ENCODE measurements at regions not wholly inside any gene's neighbourhood (a gene's known extent, or its start where the extent isn't known, plus 50 kb on each side); places are given as distances from the start of the nearest gene placed in this dataset.

DNA sequence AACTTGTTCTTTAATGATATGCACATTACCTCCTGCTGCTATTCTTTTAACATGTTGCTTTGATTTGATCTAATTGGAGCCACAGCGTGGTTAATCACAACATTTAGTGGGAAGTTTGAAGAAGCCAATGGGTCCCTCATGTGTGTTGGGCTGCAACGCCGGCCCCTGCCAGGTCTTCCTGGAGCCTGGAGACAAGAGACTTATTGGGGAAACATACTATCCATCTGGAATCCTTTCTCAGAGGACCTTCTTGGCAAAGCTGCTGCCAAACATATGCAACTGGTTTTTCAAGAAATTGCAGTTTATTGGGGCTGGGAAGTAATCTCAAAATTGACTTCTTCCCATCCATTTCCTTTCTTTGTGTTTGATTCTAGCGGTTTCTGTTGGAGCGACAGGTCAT, 396.3 kb upstream of the PROK2 start:
- no peak for TF ChIP-seq FOSL2 (IDR thresholded peaks at IDR 0.05)
- TF ChIP-seq FOSL2 (CRISPR knock-in tag; IDR thresholded peaks at IDR 0.05) = no peak
- no peak for TF ChIP-seq CHD4 (IDR thresholded peaks at IDR 0.05; ENCODE audit: borderline replicate concordance)
